Left ventricle myocardium inferior (tissue), 1 donor: ENCODE measurements at regions not wholly inside any gene's neighbourhood (a gene's known extent, or its start where the extent isn't known, plus 50 kb on each side); places are given as distances from the start of the nearest gene placed in this dataset.

Experiments
- DNase-seq: peaks from one replicate; pipeline ENCODE4 v3.0.0-alpha.2; 2020
- H3K27ac ChIP-seq: fragments of 200-600 bp; replicated peaks from 2 replicates; pipeline ENCODE4 v1.8.0; 2021
- H3K27me3 ChIP-seq: fragments of 200-600 bp; 2 replicates; pipeline ENCODE4 v1.8.0; 2021; ENCODE audit warnings: low read depth
- H3K36me3 ChIP-seq: fragments of 200-600 bp; 2 replicates; pipeline ENCODE4 v1.8.0; 2021
- H3K4me1 ChIP-seq: fragments of 200-600 bp; 2 replicates; pipeline ENCODE4 v1.8.0; 2021
- H3K4me3 ChIP-seq: fragments of 200-600 bp; 2 replicates; pipeline ENCODE4 v1.8.0; 2021; ENCODE audit warnings: mild to moderate bottlenecking, moderate library complexity
- H3K9me3 ChIP-seq: fragments of 200-600 bp; replicated peaks from 2 replicates; pipeline ENCODE4 v1.8.0; 2021
- intact Hi-C: fragments of 100-400 bp; cut with micrococcal nuclease; formaldehyde crosslinking; loops from one replicate; pipeline ENCODE4 v1.11.0; 2022
- TF ChIP-seq, protein P1 (sequence below): fragments of 200-600 bp; IDR thresholded peaks from 2 replicates; pipeline ENCODE4 v1.8.0; 2021; ENCODE audit warnings: antibody characterized with exemption, mild to moderate bottlenecking, borderline replicate concordance
- donor health status: DM: no; HTN: yes; CAD: no; lungs with severe emphysema.

- H3K4me3 ChIP-seq = no peak overlapping the region
- H3K4me1 ChIP-seq = no peaks in the 10 kb centered on the region
- no peak overlapping the region for H3K27ac ChIP-seq
- H3K9me3 ChIP-seq = no peaks in the 10 kb centered on the region
- no peaks in the 10 kb centered on the region for H3K27me3 ChIP-seq
- H3K36me3 ChIP-seq = no peaks in the 10 kb centered on the region
- intact Hi-C loops = no loop called here
- DNase-seq = no peak
- TF ChIP-seq, protein P1, sequence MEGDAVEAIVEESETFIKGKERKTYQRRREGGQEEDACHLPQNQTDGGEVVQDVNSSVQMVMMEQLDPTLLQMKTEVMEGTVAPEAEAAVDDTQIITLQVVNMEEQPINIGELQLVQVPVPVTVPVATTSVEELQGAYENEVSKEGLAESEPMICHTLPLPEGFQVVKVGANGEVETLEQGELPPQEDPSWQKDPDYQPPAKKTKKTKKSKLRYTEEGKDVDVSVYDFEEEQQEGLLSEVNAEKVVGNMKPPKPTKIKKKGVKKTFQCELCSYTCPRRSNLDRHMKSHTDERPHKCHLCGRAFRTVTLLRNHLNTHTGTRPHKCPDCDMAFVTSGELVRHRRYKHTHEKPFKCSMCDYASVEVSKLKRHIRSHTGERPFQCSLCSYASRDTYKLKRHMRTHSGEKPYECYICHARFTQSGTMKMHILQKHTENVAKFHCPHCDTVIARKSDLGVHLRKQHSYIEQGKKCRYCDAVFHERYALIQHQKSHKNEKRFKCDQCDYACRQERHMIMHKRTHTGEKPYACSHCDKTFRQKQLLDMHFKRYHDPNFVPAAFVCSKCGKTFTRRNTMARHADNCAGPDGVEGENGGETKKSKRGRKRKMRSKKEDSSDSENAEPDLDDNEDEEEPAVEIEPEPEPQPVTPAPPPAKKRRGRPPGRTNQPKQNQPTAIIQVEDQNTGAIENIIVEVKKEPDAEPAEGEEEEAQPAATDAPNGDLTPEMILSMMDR = no peak
Measured at GRCh38 chr12:62028536-62028935, 231.7 kb upstream of the USP15 start.

DNA sequence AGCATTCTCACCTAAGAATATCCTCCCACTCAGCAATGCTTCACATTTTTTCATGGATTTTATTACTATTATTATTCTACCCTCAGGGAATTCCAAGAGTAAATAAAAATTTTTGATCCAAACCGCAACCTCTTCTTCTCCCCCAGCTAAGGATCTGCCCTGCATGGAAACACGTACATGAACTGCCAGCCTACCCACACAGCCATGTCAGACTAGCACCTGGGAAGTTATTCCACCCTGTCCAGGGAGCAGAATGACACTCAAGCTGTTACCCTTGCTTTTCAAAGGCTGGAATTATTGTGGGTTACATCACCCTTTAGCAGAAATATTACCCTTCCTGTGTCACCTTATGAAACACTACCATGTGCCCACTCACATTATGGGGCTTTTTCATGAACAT is 227.3 kb upstream of the USP15 start:
- intact Hi-C loops = no loop called here
- Histone ChIP-seq H3K27me3 (no peaks in the 10 kb centered on the region), H3K4me3 (no peak overlapping the region), H3K36me3 (no peaks in the 10 kb centered on the region), H3K4me1 (no peaks in the 10 kb centered on the region), H3K9me3 (no peaks in the 10 kb centered on the region), H3K27ac (no peak overlapping the region)
- no peak for DNase-seq
- TF ChIP-seq, protein P1 = no peak

DNA sequence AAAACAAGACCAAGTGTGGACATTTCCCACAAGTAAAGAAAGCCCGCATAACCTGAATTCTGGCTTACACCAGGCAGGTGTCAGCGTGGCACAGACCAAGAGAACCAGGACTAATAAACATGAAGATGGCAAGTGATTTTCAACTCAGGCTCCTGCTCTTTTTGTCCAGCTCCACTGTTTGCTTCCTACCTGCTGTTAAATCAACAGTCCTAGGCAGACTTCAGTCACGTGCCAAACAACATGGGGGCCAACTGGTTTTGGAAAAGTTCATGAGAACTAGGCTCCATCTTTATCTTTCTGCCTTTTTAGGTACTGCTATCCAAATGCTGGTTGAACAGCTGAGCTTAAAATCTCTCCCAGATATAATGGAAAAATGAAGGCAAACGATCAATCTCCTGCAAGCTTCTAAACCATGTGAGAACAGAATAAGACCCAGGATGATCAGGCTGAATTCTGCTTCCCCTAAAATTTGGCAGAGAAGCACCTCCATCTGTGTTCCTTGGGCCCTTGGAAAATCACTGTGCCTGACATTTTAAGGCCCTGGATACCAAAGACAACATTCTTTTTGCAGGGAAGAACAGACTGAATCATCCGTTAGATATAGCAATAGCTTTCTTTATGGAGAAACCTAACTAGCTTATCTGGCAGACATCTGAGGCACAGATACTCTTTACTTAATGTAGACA is 215.6 kb upstream of the USP15 start:
- H3K36me3 ChIP-seq = no peaks in the 10 kb centered on the region
- no peak overlapping the region for H3K4me3 ChIP-seq
- H3K9me3 ChIP-seq = peaks cover 8% of the 10 kb centered on the region
- no peak for DNase-seq
- no peak overlapping the region for H3K27ac ChIP-seq
- TF ChIP-seq, protein P1 = no peak
- intact Hi-C loops = no loop called here
- H3K27me3 ChIP-seq = no peaks in the 10 kb centered on the region
- no peaks in the 10 kb centered on the region for H3K4me1 ChIP-seq

DNA sequence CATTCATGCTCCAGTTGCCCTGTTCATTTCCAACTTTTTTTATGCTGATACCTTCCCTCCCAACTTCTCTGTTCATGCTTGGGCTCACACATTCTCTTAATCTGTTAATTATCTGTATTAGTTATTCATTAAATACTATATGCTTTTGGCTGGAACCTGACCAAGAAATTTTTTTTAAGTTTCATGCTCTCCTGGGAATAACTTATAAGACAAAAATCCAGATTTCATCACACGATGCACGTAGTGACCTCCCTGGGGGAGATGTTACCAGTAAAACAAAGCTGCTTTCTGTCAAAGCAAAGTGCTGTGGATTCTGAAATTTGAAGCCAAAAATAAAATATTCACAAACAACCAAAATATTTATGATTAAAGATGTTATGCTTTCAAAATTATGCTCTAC is 215.0 kb upstream of the USP15 start:
- Histone ChIP-seq H3K4me3 (no peak overlapping the region), H3K27me3 (no peaks in the 10 kb centered on the region), H3K36me3 (no peaks in the 10 kb centered on the region), H3K9me3 (peaks cover 6% of the 10 kb centered on the region), H3K27ac (no peak overlapping the region), H3K4me1 (no peaks in the 10 kb centered on the region)
- no peak for DNase-seq
- intact Hi-C loops = no loop called here
- TF ChIP-seq, protein P1 = no peak

DNA sequence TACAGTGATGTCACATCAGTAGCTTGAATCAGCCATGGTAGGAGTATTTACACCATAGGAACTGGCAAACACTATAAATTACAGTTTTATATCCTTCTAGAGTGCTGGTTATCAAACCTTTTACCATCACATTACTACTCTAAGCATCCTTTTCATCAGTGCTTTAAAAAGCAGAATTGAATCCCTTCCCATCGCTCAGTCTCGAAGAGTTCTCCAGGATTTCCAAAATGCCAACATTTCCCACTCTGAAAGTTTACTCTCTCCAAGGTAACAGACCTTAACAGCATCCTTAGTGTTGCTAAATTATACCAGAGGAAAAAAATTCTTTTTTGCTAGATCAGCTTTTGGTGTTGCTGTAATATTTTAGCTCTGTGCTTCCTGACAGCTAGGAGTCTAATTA is 209.4 kb upstream of the USP15 start:
- intact Hi-C loops = no loop called here
- Histone ChIP-seq H3K36me3 (no peaks in the 10 kb centered on the region), H3K27me3 (no peaks in the 10 kb centered on the region), H3K4me3 (no peak overlapping the region), H3K27ac (no peak overlapping the region), H3K4me1 (no peaks in the 10 kb centered on the region), H3K9me3 (no peaks in the 10 kb centered on the region)
- no peak for DNase-seq
- TF ChIP-seq, protein P1 = no peak
